HG03469 (cell line): ENCODE measurements at regions not wholly inside any gene's neighbourhood (a gene's known extent, or its start where the extent isn't known, plus 50 kb on each side); places are given as distances from the start of the nearest gene placed in this dataset.
"Not testable (repeated sequence)": the region's sequence is repeated elsewhere in the genome, so short reads cannot be mapped to it uniquely, and the experiment has no call there.

Source experiments
- ATAC-seq: cut with Tn5 transposase; IDR thresholded peaks from one replicate; pipeline ENCODE4 v1.9.1; 2021; ENCODE audit warnings: mild to moderate bottlenecking, moderate library complexity, moderate number of reproducible peaks; ENCODE audit not compliant: unreplicated experiment

- no peak for ATAC-seq
These were observed 175.0 kb downstream of the FAM43A start for GRCh38 chr3:194860725-194861124.

- no peak for ATAC-seq
These were observed 175.7 kb downstream of the FAM43A start for GRCh38 chr3:194861375-194861774.

GRCh38 chr3:194865061-194865460 lies 179.4 kb downstream of the FAM43A start:
- no peak for ATAC-seq

- no peak for ATAC-seq
These were observed 179.9 kb downstream of the FAM43A start for GRCh38 chr3:194865615-194866014.

- no peak for ATAC-seq
These were observed 180.6 kb downstream of the FAM43A start for GRCh38 chr3:194866236-194866635.

- no peak for ATAC-seq
These were observed 181.7 kb downstream of the FAM43A start for GRCh38 chr3:194867270-194867983.

GRCh38 chr3:194868831-194869230 lies 183.1 kb downstream of the FAM43A start:
- no peak for ATAC-seq

GRCh38 chr3:194869482-194870169 lies 183.9 kb downstream of the FAM43A start:
- no peak for ATAC-seq

GRCh38 chr3:194870394-194871110 lies 184.9 kb downstream of the FAM43A start:
- no peak for ATAC-seq

GRCh38 chr3:194871143-194871863 lies 185.6 kb downstream of the FAM43A start:
- no peak for ATAC-seq

GRCh38 chr3:194871864-194872668 lies 186.4 kb downstream of the FAM43A start:
- ATAC-seq, result no peak

- no peak for ATAC-seq
These were observed 186.9 kb downstream of the FAM43A start for GRCh38 chr3:194872669-194872977.

- not testable (repeated sequence) for ATAC-seq
These were observed 187.8 kb downstream of the FAM43A start for GRCh38 chr3:194873474-194873873.

GRCh38 chr3:194874206-194874605 lies 188.5 kb downstream of the FAM43A start:
- no peak for ATAC-seq

GRCh38 chr3:194874783-194875182 lies 189.1 kb downstream of the FAM43A start:
- ATAC-seq, result no peak

- no peak for ATAC-seq
These were observed 190.1 kb downstream of the FAM43A start for GRCh38 chr3:194875581-194876402.

GRCh38 chr3:194876403-194877095 lies 190.9 kb downstream of the FAM43A start:
- ATAC-seq, result no peak

- no peak for ATAC-seq
These were observed 191.8 kb downstream of the FAM43A start for GRCh38 chr3:194877291-194878119.
